ENCODE measurements at regions not wholly inside any gene's neighbourhood (a gene's known extent, or its start where the extent isn't known, plus 50 kb on each side); places are given as distances from the start of the nearest gene placed in this dataset.

DNA sequence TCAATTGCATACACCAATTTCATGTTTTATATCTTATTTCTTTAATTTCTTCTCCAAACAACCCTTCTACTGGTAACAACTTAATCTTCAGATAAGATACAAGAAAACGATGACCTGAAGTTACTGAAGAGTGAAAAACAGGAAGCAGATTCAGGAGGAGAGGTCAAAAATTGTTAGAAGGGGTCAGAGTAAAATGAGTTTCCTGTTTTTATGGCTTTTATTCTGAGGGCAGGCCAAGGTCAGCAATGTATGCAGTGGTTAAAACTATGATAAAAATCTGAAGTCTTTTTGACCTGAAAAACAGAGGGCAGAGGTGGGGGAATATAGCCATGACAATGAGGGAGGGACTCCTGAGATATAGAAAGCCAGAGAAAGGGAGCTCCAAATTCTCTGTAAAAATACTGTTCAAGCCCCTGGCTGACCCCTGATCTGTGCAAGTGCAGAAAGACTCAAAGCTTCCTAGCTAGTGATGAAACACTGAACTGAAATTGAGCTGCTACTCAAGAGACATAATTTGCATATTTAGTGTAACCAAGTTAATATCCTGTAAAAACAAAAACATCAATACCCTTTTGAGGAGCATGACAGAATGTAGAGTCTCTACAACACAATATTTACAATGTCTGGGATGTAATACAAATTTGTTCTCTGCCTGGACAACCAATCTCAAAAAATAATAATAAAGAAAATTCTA is 514.3 kb upstream of the SEL1L start:
- no peak for DNase-seq (ENCODE audit: low read depth)

DNA sequence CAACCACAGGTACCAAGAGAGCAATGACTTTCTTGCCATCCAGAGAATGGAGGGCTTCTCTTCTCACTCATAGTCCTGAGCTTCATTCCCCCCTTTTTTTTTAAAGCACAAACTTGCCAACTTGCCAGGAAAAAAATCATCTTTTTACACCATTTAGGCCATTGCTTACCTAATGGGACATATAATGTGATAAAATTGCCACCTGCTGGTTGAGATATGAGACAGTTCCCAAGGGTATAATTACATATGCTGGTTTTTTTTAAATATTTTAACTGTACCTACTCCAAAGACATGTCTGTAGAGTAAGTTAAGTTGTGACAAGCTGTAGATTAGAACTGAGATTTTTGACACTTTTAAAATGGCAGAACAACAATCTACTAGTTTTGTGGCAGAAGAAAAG is 519.1 kb upstream of the SEL1L start:
- DNase-seq (ENCODE audit: low read depth): no peak

DNA sequence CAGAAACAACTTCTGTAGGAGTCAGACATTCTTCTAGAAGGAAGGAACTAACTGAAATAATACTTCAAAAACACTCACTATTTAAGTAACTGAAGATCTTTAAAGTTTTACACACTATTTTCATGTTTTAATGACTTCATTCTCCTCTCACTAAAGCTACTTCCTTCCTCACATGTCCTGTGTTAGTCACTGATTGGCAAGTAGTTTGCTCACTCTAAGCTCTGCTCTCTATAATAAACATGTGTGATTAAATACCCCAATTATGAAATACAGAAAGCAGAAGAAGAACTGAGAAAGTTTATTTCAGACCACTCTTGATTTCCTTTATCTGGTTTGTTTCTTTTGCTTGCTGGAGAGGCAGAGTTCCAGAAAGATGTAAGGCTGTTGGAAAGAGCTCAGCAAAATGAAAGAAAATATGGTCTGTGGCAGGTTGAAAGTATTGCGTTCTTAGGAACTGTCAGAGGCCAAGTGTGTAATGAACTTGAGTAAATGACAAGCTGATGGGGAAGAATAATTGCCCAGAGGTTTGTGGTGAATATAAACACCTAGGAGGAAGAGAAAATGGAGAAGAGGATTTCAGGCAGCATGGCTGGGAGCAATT is 522.0 kb upstream of the SEL1L start:
- DNase-seq (ENCODE audit: low read depth): no peak

DNA sequence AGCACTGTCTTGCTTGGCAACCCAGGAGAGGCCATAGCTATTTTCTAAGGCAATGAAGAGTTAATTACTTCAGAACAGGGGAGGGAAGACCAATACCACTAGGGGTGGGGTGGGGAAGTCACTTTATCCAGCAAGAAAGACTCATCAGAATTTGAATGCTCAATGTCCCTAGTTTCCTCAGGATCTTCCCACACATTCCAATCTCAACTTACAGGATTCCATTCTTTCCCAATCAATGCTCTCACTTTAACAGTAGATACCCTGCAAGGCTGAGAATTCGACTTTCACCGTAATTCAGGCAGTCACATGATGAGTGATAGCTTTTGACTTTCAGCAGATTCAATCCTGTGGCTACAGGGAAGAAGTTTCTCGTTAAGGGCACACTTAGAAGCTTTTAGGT is 526.6 kb upstream of the SEL1L start:
- DNase-seq (ENCODE audit: low read depth): no peak

DNA sequence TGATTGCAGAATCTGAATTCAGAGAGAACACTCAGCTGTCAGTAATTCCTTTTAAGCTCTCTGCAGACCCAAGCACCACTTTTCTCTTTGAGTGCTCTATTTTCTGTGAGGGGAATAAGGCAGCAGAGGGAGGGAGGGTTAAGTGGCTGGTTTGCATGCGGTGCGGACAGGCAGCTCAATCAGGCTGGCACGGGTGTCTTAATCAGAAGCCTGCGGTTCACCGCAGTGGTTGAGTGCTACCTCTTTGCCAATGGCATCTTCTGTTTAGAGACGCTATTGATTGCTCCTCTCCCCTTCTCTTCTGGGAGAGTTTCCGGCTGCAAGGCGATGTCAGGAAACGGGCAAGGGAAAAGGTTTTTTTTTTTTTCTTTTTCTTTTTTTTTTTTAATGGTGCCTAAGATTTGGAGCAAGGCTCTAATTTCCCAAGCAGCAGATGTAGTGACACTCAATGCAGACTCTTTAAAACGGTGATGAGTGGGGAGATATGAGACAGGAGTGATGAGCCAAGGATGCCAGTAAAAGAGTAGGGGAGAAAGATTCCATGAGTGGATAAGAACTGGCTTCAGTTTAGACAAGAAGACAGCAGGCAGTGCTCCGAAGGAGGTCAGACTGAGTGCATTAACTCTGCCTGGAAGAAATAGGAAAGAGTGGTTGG is 533.7 kb upstream of the SEL1L start:
- DNase-seq (ENCODE audit: low read depth): no peak

DNA sequence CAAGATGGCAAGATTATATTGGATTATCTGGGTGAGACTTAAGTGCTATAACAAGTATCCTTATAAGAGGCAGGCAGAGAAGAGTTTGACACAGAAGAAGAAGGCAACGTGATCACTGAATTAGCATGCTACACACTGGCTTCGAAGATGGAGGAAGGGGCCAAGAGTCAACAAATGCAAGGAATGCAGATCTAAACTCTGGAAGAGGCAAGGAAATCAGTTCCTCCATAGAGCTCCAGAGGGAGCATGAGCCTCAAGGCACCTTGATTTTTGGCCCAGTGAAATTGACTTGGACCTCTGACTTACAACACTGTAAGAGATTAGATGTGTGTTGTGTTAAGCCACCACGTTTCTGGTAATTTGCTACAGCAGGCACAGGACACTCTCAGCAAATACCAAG is 536.4 kb upstream of the SEL1L start:
- no peak for DNase-seq (ENCODE audit: low read depth)

DNA sequence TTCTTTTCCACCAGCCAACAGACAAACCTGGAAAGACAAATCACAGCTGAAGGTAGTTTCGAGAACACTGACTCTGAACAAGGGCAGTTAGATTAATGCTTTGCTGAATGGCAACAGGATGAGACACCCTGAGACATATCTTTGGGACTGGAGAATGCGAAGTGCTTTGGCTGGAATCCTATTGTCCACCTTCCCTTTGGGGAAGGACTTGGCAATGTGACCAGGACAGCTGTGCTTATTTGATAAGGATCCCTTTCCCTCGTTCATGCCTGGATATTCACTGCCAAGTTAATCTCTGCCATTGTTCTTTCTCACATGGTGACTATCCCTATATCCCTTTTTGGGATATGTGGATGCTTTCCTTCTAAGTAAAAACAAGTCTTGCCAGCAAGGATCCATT is 537.1 kb upstream of the SEL1L start:
- no peak for DNase-seq (ENCODE audit: low read depth)

DNA sequence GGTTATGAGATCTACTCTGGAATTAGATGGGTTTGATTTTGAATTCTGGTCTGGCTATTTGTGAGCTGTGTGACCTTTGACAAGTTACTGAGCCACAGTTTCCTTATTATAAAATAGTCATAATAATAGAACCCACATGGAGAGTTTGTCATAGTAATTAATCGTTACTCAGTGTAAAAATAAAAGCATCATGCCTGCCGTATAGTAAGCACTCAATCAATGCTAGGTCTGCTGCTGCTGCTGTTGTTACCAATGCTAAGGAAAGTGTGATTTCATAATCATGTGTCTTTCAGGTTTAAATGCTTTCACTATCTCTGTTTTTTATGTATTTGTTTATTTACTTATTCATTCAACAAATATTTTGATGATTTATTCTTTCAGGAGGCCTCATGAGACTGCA is 539.9 kb upstream of the SEL1L start:
- no peak for DNase-seq (ENCODE audit: low read depth)

DNA sequence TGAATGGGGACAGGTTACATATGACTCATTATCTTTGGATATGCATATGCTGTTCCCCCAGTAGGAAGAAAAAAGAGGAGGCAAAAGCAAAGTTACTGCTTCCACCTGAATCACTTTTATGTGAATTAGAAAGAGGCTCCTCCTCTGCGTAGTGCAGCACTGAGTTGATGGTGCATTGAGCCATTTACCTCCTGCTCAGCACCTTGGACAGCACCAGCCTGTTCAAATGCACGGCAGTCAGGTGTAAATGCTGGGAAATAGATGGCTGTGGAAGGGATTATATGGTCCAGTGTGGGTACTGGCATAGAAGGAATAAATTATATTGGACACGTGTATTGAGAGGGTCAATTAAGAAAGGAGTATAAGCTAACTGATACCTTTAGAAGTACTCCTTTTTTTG is 541.9 kb upstream of the SEL1L start:
- DNase-seq (ENCODE audit: low read depth): no peak

DNA sequence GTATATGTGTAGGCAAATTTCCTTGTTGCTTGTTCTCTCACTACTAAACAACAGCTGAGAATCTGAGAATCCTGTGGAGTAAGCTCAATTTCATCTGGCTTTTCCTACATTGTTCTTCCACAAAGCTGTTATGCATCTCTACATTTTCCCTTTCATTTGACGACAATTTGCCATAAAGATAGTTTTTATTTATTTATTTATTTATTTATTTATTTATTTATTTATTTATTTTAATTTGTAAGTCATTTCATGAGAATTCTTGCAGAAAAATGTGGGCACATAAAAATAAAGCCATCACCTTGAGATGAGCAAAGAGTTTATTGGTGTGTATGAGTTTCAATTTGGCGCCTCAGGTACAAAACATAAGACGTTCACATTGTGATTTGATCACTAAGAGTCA is 545.9 kb upstream of the SEL1L start:
- DNase-seq (ENCODE audit: low read depth): no peak

DNA sequence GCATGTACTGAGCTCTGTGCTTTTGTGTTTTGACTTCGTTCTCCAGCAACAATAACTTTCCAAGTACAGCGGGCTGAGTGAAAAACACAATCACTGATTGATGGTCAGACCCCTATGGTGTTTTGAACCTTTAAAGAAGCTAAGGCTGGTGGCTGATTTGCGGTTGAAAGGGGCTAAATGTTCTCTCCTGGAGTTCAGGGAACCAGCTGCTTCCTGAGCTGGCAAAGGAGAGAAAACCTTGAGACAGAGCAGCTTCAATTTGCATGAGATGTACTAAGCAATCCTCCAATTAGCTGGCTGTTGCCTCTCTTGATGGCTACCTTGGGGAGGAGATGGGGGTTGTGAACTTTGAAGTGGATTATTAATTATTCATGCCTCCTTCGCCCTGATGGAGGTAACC is 546.7 kb upstream of the SEL1L start:
- no peak for DNase-seq (ENCODE audit: low read depth)

DNA sequence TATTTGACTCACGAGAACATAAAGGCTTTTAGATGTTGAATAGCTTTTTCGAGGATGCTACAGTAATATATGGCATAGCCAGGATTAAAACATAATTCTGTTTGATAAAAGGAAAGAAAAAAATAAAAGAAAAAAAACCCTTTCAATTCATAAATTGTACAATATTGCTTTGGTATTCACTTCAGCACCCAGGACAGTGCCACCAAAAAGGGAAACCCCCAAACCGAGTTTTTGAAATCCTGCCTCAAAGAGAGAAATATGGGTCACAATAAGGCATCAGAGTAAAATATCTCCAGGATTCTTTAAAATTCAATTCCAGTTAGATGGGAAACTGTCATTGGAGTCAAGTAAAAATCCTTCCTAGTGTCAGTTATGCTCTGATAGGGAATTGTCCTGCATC is 551.2 kb upstream of the SEL1L start:
- DNase-seq (ENCODE audit: low read depth): no peak

DNA sequence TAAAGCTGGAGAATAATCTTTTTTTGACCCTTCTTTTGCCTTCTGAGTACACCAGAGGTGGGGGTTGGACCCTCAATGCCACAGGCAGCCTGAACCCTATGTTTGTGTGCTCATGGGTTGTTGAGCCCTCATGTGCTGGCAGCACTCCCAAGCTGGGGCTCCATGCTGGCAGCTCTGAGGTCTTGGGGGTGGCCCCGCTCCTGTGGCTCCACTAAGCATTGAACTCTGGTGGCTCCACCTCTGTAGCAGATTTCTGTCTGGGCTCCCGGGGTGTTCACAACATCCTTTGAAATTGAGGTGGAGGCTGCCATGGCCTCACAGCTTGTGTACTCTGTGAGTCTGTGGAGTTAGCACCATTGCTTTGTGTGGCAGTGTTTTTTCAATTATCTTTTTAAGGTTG is 557.4 kb upstream of the SEL1L start:
- no peak for DNase-seq (ENCODE audit: low read depth)

DNA sequence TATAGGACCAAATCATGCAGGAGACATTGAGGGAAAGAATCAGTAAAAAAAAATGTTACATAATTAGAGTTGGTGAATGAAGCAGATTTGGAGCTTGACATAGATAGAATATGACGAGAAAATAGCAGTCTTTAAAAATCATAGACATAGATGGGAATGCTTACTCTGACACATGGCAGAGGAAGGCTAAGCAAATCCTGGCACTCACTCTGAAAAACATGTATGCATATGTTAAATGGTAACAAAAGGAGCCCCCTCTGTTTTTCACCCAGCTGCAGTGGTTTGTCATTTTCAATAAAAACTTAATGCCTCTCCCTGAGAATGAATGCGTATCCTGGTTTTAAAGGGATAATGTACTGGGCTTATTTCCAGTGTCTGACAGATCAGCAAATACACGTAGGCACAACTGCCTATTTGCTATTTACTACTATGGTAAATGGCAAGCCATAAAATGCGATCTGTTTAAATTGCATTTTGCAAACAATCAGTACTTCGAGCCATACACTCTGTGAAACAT is 561.2 kb upstream of the SEL1L start:
- no peak for DNase-seq (ENCODE audit: low read depth)

DNA sequence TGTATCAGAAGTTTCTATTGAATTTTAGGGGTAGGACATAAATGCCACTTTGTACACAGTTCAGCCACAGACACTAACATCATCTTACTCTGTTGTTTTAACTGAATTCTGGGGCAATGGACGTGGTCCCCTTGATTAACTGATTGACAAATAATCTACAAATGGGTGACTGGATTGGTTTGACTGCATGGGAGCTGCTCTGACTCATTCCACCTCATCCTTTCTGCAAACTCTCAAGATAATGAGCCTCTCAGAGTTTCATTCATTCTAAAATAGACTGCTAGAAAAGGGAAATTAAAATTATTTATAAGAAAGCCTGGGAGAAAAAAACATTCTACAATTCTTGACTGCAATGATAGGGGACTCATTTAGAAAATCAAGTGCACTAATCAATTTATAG is 570.4 kb upstream of the SEL1L start:
- no peak for DNase-seq (ENCODE audit: low read depth)

DNA sequence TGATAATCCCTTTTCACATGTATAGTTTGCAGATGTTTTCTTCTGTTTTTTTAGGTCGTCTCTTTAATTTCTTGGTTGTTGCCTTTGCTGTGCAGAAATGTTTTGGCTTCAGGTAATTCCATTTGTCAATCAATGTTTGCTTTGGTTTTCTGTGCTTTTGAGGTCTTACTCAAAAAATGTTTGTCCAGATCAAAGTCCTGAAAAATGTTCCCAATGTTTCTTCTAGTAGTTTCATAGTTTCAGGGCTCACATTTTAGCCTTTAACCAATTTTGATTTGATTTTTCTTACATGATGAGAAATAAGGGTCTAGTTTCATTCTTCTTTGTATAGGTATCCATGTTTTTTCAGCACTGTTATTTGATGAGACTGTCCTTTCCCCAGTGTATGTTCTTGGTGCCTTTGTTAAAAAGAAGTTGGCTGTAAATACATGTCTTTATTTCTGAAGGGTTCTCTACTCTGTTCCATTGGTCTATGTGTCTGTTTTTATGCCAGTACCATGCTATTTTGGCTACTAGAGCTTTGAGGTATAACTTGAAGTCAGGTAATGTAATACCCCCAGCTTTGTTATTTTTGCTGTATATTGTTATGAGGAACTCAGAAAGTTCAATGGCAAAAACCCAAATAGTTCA is 578.7 kb upstream of the SEL1L start:
- DNase-seq (ENCODE audit: low read depth): no peak

DNA sequence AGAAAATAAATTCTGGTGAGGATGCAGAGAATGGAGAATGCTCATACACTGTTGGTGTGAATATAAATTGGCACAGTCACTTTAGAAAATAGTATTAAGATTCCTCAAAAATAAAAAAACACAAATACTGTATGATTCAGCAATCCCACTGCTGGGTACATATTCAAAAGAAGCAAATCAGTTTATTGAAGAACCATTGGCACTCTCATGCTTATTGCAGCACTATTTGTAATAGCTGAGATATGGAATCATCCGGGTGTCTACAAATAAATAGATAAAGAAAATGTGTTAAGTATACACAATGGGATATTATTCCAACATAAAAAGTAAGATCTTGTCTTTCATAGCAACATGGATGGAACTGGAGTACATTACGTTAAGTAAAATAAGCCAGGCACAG is 579.4 kb upstream of the SEL1L start:
- no peak for DNase-seq (ENCODE audit: low read depth)

DNA sequence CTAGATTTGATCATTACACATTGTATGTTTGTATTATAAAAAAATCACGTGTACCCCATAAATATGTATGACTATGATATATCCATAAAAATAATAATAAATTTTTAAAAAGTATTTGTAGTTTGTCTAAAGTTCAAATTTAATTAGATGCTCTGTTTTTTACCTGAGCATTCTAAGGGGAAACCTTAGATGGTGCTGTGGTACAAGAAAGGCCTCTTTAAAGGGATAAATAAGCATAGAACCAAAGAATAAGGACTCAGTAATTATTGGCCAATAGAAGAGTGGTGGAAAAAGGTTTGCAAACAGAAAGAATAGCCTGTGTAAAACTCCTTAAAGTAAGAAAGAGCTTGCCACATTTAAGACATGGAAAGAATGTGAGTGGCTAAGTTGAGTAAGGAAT is 580.1 kb upstream of the SEL1L start:
- DNase-seq (ENCODE audit: low read depth): no peak

DNA sequence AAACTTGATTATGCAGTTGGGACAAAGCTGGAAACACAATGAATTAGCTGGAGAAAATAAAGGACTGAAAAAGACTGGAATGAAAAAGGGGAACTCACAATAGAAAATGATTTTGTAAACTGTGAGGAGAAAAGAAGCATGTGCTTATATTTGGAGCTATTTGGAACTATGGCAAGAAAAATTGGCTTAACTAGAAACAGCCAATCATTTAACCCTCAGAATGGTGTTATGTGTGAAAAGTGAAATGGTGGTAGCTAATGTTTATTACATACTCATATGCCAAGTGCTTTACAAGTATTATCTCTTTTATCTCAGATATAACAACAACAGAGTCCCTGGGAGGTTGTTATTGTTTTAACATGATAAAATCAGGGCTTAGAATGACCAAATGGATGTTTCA is 583.1 kb upstream of the SEL1L start:
- no peak for DNase-seq (ENCODE audit: low read depth)

DNA sequence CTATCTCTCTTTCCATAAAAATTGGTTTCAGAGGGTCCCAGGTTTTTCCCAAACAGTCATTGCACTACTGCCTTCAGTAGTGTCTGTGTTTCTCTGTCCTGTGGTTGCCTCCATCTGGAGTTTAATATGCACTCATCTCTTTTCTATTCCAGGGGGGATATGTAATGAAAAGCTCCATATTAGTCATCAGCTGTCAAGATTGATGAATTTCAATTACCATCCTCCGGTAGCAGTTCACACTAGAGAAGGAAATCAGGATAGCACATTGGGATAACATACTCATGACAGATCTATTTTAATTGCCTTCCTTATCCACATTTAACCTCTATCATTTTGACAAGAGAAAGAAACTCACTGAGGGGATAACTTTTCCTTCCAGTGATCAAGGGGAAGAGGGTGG is 589.0 kb upstream of the SEL1L start:
- no peak for DNase-seq (ENCODE audit: low read depth)

DNA sequence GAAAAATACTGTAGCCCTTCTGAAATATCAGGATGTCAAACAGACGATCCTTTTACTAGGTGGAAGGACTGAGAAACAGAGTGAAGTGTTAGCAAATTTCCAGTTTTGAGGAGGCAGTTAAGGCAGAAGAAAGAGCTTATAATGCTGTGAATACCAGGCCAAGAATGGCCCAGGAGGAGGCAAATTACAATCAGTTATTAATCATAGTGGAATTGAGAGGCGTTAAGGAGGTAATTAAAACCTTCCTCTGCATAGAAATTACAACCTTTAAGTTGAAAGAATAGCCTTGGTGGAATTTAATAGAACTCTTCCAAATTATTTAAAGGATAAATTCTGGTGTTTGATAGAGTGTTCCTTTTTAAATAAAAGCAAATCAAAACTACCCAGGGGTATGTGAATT is 590.9 kb upstream of the SEL1L start:
- DNase-seq (ENCODE audit: low read depth): no peak

DNA sequence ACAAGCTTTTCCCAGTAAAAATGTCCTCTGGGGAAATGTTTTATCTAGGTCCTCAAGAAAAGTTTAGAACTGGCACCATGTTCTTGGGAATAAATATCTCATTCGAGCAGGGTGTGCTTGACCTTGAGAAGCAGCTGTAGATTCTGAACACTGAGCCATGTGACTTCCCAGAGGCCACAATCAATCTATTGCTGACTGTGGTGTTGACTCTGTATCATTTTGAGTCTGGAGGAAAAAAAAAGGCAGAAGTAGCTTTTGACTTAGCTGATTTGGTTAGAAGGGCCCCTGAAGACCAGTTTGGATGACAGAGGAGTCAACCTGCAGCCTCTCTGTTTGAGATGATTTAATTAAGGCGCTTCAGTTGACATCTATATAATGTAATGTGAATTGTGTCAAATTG is 592.4 kb upstream of the SEL1L start:
- DNase-seq (ENCODE audit: low read depth): no peak

DNA sequence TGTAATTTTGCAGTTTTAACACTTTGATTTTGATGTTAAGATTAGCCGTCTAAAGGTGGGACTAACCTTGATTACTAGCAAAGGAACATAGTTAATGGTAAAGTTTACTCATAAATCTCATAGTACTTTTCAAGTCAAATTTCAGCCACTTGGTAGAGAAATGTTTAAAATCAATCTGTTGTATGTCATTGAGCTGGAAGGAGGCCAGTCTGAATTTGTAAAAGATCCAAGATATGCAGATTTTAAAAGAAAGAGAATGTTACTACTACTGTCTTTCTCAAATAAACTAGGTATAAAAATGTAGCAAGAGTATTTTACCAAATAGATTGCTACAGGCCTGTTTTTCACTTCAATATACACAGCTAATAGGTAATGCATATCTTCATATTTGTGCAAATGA is 600.8 kb upstream of the SEL1L start:
- DNase-seq (ENCODE audit: low read depth): no peak

Measured in T follicular helper cell (primary cell).